CD14-positive monocyte (primary cell): ENCODE measurements at regions not wholly inside any gene's neighbourhood (a gene's known extent, or its start where the extent isn't known, plus 50 kb on each side); places are given as distances from the start of the nearest gene placed in this dataset.

Source experiments
- DNase-seq, 3 donors: peaks; one replicate each; pipeline ENCODE4 v3.0.0-alpha.2; 2011 to 2022
- H2AFZ ChIP-seq: 2 replicates; pipeline ENCODE4 v1.6.0; 2012; ENCODE audit warnings: mild to moderate bottlenecking, low read depth, low read length, inconsistent platforms; ENCODE audit not compliant: insufficient read depth, poor library complexity, severe bottlenecking
- H3K27ac ChIP-seq, 2 donors: 1 replicate in 1 of 2; 2 replicates in 1 of 2; pipeline ENCODE4 v1.5.1; 2012 to 2013; ENCODE audit warnings: low read length in 2 of 2, control low read depth in 1 of 2, inconsistent platforms in 1 of 2, low read depth in 1 of 2, mild to moderate bottlenecking in 1 of 2
- H3K27me3 ChIP-seq, 2 donors: one replicate each; pipeline versions ENCODE4 v1.6.0 to v1.6.1; 2011 to 2013; ENCODE audit warnings: low read length in 2 of 2; ENCODE audit not compliant: control insufficient read depth in 2 of 2, insufficient read depth in 2 of 2
- H3K36me3 ChIP-seq, 2 donors: replicated peaks in 1 of 2; 1 replicate in 1 of 2; 2 replicates in 1 of 2; pipeline versions ENCODE4 v1.5.1 to v1.6.1; 2012 to 2013; ENCODE audit warnings: low read length in 2 of 2, control low read depth in 1 of 2, inconsistent platforms in 1 of 2, mild to moderate bottlenecking in 1 of 2; ENCODE audit not compliant: insufficient read depth in 2 of 2, control insufficient read depth in 1 of 2
- H3K4me1 ChIP-seq, 2 donors: 1 replicate in 1 of 2; 2 replicates in 1 of 2; pipeline versions ENCODE4 v1.5.1 to v1.6.1; 2012 to 2013; ENCODE audit warnings: low read length in 2 of 2, control low read depth in 1 of 2, inconsistent platforms in 1 of 2, mild to moderate bottlenecking in 1 of 2, moderate library complexity in 1 of 2; ENCODE audit not compliant: insufficient read depth in 2 of 2, control insufficient read depth in 1 of 2
- H3K4me2 ChIP-seq: replicated peaks from 2 replicates; pipeline ENCODE3; 2012; ENCODE audit warnings: low read length, moderate library complexity, mild to moderate bottlenecking; ENCODE audit not compliant: poor library complexity, severe bottlenecking; ENCODE audit errors: extremely low read depth
- H3K4me3 ChIP-seq, 3 experiments: fragments of 200-600 bp in 1 of 3; sonication (generic) in 1 of 3; replicated peaks in 1 of 3; 1 replicate in 2 of 3; 2 replicates in 1 of 3; pipeline ENCODE4 v1.5.1; 2011 to 2013; ENCODE audit warnings: low read length in 3 of 3, mild to moderate bottlenecking in 3 of 3, control low read depth in 2 of 3, low read depth in 2 of 3, inconsistent platforms in 1 of 3, moderate library complexity in 1 of 3
- H3K79me2 ChIP-seq: 2 replicates; pipeline ENCODE4 v1.6.0; 2012; ENCODE audit warnings: mild to moderate bottlenecking, control low read depth, inconsistent platforms, low read length, moderate library complexity; ENCODE audit not compliant: insufficient read depth
- H3K9ac ChIP-seq: 2 replicates; pipeline ENCODE4 v1.6.0; 2017; ENCODE audit warnings: low read length, mild to moderate bottlenecking; ENCODE audit not compliant: insufficient read depth, poor library complexity, severe bottlenecking
- H3K9me3 ChIP-seq, 2 donors: replicated peaks in 1 of 2; 1 replicate in 1 of 2; 2 replicates in 1 of 2; pipeline versions ENCODE4 v1.5.1 to v1.6.1; 2012 to 2013; ENCODE audit warnings: low read length in 2 of 2, control low read depth in 1 of 2; ENCODE audit not compliant: control insufficient read depth in 1 of 2, insufficient read depth in 1 of 2
- H4K20me1 ChIP-seq: 2 replicates; pipeline ENCODE4 v1.6.0; 2012; ENCODE audit warnings: mild to moderate bottlenecking, low read length, control low read depth, moderate library complexity; ENCODE audit not compliant: insufficient read depth
- H3K27ac Mint-ChIP-seq, 7 donors: one replicate each; pipeline ENCODE4 v1.8.0; 2020; ENCODE audit warnings: mild to moderate bottlenecking in 7 of 7, mixed read lengths in 7 of 7, moderate library complexity in 6 of 7, inconsistent platforms in 2 of 7
- H3K27me3 Mint-ChIP-seq, 3 donors: one replicate each; pipeline ENCODE4 v1.8.0; 2021 to 2022; ENCODE audit warnings: low read depth in 3 of 3, mild to moderate bottlenecking in 3 of 3, mixed read lengths in 3 of 3, moderate library complexity in 3 of 3, inconsistent platforms in 1 of 3
- H3K36me3 Mint-ChIP-seq, 2 donors: one replicate each; pipeline ENCODE4 v1.8.0; 2020; ENCODE audit warnings: mixed read lengths in 2 of 2, inconsistent platforms in 1 of 2, mild to moderate bottlenecking in 1 of 2
- H3K4me1 Mint-ChIP-seq: one replicate; pipeline ENCODE4 v1.8.0; 2020; ENCODE audit warnings: mild to moderate bottlenecking, mixed read lengths
- H3K4me3 Mint-ChIP-seq, 2 donors: one replicate each; pipeline ENCODE4 v1.8.0; 2020; ENCODE audit warnings: mild to moderate bottlenecking in 2 of 2, mixed read lengths in 2 of 2, moderate library complexity in 1 of 2
- H3K9me3 Mint-ChIP-seq, 7 donors: one replicate each; pipeline ENCODE4 v1.8.0; 2020 to 2022; ENCODE audit warnings: mixed read lengths in 7 of 7, mild to moderate bottlenecking in 6 of 7, moderate library complexity in 6 of 7, inconsistent platforms in 2 of 7
- WGBS: methylation state at CpG from one replicate; pipeline ENCODE4 v1.1.5; 2013; ENCODE audit warnings: missing lambda C conversion rate; ENCODE audit not compliant: insufficient coverage; 5-methylcytosine and 5-hydroxymethylcytosine counted together
- intact Hi-C, 2 donors: fragments of 100-400 bp; cut with micrococcal nuclease; formaldehyde crosslinking; loops; one replicate each; pipeline versions ENCODE4 v1.15.0 to v1.15.1; 2023
- TF ChIP-seq, protein P1 (sequence below): fragments of 200-600 bp; IDR thresholded peaks from one replicate; pipeline ENCODE4 v1.8.0; 2022; ENCODE audit warnings: antibody characterized with exemption, mild to moderate bottlenecking

GRCh38 chr5:60354311-60354710 is 345.7 kb downstream of the DEPDC1B start:
- no peaks in the 10 kb centered on the region for H3K36me3 Mint-ChIP-seq
- TF ChIP-seq, protein P1, sequence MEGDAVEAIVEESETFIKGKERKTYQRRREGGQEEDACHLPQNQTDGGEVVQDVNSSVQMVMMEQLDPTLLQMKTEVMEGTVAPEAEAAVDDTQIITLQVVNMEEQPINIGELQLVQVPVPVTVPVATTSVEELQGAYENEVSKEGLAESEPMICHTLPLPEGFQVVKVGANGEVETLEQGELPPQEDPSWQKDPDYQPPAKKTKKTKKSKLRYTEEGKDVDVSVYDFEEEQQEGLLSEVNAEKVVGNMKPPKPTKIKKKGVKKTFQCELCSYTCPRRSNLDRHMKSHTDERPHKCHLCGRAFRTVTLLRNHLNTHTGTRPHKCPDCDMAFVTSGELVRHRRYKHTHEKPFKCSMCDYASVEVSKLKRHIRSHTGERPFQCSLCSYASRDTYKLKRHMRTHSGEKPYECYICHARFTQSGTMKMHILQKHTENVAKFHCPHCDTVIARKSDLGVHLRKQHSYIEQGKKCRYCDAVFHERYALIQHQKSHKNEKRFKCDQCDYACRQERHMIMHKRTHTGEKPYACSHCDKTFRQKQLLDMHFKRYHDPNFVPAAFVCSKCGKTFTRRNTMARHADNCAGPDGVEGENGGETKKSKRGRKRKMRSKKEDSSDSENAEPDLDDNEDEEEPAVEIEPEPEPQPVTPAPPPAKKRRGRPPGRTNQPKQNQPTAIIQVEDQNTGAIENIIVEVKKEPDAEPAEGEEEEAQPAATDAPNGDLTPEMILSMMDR: no peak
- intact Hi-C loops: no loop called here
- H3K4me3 Mint-ChIP-seq: no peak overlapping the region
- peaks cover 0 to 3% (median 0%) of the 10 kb centered on the region in 3 donors for H3K27me3 Mint-ChIP-seq
- H3K9me3 ChIP-seq: peaks cover 10 to 12% of the 10 kb centered on the region in 2 donors
- H3K4me1 ChIP-seq: no peaks in the 10 kb centered on the region
- no peaks in the 10 kb centered on the region for H3K27me3 ChIP-seq
- H3K27ac ChIP-seq: no peak overlapping the region
- no peak for DNase-seq
- H3K4me1 Mint-ChIP-seq: no peaks in the 10 kb centered on the region
- H2AFZ ChIP-seq: no peak overlapping the region
- no peaks in the 10 kb centered on the region for H3K36me3 ChIP-seq
- H3K9ac ChIP-seq: no peak overlapping the region
- H3K4me2 ChIP-seq: no peak overlapping the region
- no peaks in the 10 kb centered on the region for H4K20me1 ChIP-seq
- no peaks in the 10 kb centered on the region for H3K79me2 ChIP-seq
- H3K9me3 Mint-ChIP-seq: peaks cover 0 to 6% (median 4%) of the 10 kb centered on the region in 7 donors
- H3K27ac Mint-ChIP-seq: no peak overlapping the region
- no CpG with 5 or more reads among the region's 1 CpG for WGBS
- no peak overlapping the region for H3K4me3 ChIP-seq

- Histone ChIP-seq H4K20me1 (no peaks in the 10 kb centered on the region), H3K27ac (no peak overlapping the region), H3K27me3 (no peaks in the 10 kb centered on the region), H3K36me3 (no peaks in the 10 kb centered on the region), H3K4me3 (no peak overlapping the region), H2AFZ (no peak overlapping the region), H3K9ac (no peak overlapping the region), H3K4me1 (no peaks in the 10 kb centered on the region), H3K4me2 (no peak overlapping the region), H3K79me2 (no peaks in the 10 kb centered on the region), H3K9me3 (peaks cover 10 to 12% of the 10 kb centered on the region in 2 donors)
- whole genome bisulfite sequencing: 60% methylated on average over 1 of the region's 1 CpG
- Mint-ChIP-seq H3K4me1 (no peaks in the 10 kb centered on the region), H3K27ac (peak overlapping the region in 1 of 7 donors; percentile 76), H3K9me3 (peaks cover 0 to 6% (median 4%) of the 10 kb centered on the region in 7 donors), H3K27me3 (peaks cover 0 to 3% (median 0%) of the 10 kb centered on the region in 3 donors), H3K4me3 (no peak overlapping the region), H3K36me3 (no peaks in the 10 kb centered on the region)
- intact Hi-C loops: no loop called here
- TF ChIP-seq, protein P1: no peak
- DNase-seq: no peak
Measured at GRCh38 chr5:60352992-60353599, 346.9 kb downstream of the DEPDC1B start.
